Pulmonary artery endothelial cell (primary cell): ENCODE measurements at regions not wholly inside any gene's neighbourhood (a gene's known extent, or its start where the extent isn't known, plus 50 kb on each side); places are given as distances from the start of the nearest gene placed in this dataset.
"Not testable (repeated sequence)": the region's sequence is repeated elsewhere in the genome, so short reads cannot be mapped to it uniquely, and the experiment has no call there.

Source experiments
- DNase-seq: peaks from one replicate; pipeline ENCODE4 v3.0.0-alpha.2; 2011; ENCODE audit warnings: low read depth, low spot score

DNA sequence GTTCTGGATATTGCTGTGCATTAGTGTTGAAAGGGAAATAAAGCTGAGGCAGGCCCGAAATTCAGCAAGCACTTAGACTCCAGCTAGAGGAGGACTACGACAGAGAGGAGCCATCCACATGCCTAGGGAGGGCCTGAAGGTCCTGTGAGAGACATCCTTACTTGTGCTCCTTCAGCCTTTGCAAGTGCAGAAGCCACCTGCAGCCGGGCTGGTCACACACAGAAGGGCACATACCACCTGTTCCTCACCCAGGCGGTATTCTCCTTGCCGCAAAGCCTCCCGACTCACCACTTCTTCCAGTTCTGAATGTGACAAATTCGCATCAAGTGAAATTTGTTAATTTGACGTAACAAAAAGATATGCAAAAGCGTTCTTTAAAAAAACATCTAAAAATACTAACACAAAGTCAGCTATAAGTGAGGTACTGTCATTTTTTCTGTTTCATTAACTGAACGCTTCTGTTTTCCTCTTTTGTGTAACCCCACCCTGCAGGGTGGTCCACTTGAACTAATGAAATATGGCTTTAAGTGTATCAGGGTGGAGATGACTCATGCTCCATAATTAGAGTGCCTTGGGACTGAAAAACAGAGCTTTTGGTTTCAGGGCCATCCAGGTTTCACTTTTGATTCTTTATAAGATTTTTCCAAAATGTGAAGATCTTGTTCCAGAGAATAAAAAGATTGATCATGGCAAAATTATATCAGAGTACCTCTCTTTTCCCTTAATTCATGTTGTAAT is 467.9 kb upstream of the ATP11B start:
- DNase-seq, result no peak

GRCh38 chr3:182327196-182327681 is 466.1 kb upstream of the ATP11B start:
- DNase-seq, result no peak

GRCh38 chr3:182330646-182331045 is 462.7 kb upstream of the ATP11B start:
- no peak for DNase-seq

DNA sequence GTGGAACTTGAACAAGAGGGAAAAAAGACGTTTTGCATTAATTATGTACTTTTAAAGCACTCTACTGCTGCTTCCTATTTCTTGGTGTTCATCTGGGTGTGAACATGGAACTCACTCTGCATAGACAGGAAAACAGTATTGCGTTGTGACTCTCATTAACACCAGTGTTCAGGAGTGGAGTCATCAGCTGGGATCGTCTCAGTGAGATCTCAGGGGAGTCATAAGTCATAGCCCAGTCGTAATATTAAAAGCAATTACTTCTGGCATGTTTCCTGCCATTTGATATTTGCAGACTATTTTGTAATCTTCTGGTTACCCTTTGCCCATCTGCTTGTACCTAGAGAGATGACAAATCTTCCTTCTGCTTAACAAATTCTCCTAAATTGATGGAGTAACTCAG is 462.0 kb upstream of the ATP11B start:
- DNase-seq, result no peak

DNA sequence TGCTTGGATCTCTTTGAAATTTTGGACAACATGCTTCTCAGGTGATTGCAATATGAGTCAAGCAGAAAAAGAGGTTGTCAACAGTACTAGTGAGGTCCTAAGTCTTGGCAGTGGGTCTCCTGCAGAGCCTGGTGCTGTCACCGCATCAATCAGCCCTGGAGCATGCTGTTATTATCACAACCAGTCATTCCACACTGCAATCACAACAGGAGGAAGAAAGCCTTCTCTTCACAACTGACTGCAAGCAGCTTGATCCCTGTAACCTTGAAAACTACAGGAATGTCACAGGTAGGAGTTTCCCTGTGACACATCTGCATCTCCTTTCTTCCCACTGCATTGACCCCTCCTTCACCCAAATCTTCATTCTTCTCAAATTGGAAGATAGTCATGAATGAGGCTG is 451.1 kb upstream of the ATP11B start:
- no peak for DNase-seq

DNA sequence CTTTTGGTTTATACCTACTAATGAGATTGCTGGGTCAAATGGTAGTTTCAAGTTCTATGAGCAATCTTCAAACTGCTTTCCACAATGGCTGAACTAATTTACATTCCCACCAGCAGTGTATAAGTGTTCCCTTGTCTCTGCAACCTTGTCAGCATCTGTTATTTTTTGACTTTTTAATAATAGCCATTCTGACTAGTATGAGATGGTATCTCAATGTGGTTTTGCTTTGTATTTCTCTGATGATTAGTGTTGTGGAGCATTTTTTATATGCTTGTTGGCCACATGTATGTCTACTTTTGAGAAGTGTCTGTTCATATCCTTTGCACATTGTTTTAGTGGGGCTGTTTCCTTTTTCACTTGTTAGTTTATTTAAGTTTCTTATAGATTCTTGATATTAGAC is 449.3 kb upstream of the ATP11B start:
- not testable (repeated sequence) for DNase-seq

DNA sequence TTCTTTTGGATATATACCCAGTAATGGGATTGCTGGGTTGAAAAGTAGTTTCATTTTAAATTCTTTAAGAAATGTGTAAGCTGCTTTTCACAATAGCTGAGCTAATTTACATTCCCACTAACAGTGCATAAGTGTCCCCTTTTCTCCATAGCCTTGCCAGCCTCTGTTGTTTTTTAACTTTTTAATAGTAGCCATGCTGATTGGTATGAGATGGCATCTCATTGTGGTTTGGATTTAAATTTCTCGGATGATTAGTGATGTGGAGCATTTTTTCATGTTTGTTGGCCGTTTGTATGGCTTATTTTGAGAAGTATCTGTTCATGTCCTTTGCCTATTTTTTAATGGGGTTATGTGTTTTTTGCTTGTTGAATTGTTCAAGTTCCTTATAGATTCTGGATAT is 444.3 kb upstream of the ATP11B start:
- no peak for DNase-seq

- DNase-seq, result no peak
Measured at GRCh38 chr3:182349951-182350517, 443.3 kb upstream of the ATP11B start.

DNA sequence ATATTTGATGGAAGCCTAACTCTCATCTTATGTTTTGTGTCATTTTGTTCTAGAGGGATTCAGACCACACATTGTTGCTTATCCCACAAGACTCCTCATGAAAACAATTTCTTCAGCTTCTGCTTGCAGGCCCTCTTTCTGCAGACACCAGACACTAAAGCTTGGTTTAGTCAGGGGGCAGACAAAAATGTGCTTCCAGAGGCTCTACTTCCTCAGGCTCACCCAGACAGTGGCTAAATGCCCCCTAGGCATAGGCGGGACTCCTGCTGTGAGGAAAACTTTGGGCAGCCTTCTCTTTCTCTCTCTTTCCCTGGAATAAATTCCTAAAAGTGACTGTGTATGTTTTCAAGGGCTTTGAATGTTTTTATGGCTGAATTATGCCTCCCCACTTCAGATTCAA is 435.4 kb upstream of the ATP11B start:
- no peak for DNase-seq

DNA sequence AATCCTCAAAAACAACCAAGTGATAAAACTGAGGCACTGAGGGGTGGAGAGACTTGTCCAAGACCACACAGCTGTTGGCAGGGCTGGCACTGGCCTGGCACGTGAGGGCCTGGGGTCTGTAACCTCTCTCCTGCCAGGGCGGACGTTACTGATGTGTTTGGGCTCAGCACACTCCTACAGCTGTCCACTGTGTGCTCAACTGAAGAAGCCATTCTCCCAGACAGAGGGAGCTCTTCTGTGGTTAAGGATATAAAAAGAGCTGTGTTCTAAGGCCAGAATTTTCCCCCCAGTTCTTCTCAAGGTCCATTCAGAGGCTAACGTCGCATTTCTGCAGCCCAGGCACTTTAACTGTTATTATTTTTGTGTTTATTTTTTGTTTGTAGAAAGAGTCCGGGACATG is 429.0 kb upstream of the ATP11B start:
- peak; percentile 11 for DNase-seq

DNA sequence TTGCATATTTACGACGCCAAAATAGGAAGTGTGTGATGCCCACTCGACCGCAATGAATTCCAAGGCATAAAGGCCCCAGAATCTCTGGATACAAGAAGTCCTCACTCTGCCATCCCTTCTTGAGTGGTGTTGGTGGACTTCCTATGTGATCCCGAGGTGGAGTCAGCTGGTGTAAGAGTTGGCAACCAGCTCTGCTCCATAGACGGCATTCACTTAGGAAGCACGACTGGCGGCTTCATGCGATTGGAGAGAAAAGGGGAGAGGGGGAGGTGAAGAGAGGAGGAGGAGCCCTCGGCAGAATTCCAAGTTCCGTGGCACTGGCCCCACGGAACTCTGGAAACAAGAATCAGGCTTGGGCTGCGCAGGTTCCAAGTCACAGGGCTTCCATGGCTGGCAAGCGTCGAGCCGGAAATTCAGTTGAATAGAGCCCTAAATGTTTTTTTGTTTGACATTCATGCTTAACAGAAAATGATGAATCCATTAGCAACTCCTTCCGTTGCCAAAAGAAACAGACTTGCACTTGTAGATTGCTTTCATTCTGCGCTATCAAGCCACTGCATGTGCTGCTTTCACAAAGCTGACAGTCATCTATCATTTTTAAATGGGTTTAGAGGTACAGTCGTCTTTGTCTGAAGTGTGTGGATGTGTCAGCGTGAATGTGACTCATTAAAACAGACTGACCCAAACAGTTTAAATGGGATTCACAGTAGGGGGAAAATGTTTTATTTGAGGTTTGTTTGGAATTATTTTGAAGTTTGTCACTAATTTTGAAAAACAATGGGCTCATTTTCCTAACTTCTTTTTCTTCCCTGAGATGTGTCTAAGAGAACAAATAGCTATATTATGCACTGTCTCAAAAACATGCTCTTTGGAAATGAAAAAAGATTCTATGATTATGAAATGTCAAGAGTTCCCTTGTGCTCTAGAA is 428.3 kb upstream of the ATP11B start:
- peak; percentile 98 for DNase-seq

GRCh38 chr3:182366746-182367145 is 426.6 kb upstream of the ATP11B start:
- DNase-seq, result no peak

- DNase-seq, result no peak
Measured at GRCh38 chr3:182369861-182370260, 423.4 kb upstream of the ATP11B start.

- no peak for DNase-seq
Measured at GRCh38 chr3:182370949-182371348, 422.4 kb upstream of the ATP11B start.

DNA sequence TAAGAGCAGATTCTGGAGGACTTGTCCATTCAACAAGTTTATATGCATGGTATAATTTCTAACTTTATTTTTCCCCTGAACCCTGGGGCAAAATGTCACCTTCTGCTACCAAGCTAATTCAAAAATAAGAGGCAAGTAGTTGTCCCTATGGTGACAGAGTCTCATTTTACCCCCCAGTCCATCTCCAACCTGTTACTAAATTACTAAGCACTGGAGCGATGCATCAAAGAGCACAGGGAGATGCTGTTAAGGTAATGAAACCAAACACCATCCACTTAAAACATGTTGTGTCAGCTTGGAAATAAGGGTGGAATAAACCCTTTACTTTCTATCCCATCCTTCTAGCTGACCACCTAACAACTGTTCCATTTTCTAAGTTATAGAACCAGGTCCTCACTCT is 417.4 kb upstream of the ATP11B start:
- DNase-seq, result no peak

GRCh38 chr3:182382112-182382857 is 411.0 kb upstream of the ATP11B start:
- DNase-seq, result no peak

DNA sequence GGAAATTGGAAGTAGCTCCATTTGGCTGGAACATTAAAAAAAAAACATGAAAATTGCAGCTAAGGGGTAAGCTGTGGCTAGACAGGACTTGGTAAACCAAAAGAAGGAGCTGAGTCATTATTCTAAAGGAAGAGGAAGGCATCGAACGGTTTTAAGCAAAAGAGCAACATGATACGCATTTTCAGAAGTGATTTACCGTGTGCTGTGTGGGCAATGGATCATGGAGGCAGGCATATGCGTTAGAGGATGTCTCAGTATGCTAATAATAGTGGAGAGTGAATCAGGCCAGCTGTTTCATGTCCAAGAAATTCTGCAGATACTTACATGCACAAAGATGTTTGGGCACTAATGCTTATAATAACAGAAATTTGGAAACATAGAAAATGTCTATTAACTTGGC is 409.1 kb upstream of the ATP11B start:
- no peak for DNase-seq

- DNase-seq, result no peak
Measured at GRCh38 chr3:182385356-182385755, 407.9 kb upstream of the ATP11B start.

- no peak for DNase-seq
Measured at GRCh38 chr3:182388506-182388905, 404.8 kb upstream of the ATP11B start.

GRCh38 chr3:182389071-182389815 is 404.1 kb upstream of the ATP11B start:
- DNase-seq, result no peak

- no peak for DNase-seq
Measured at GRCh38 chr3:182390421-182390820, 402.9 kb upstream of the ATP11B start.
